Loucy (cell line): ENCODE measurements at regions not wholly inside any gene's neighbourhood (a gene's known extent, or its start where the extent isn't known, plus 50 kb on each side); places are given as distances from the start of the nearest gene placed in this dataset.

Experiments used
- H2AFZ ChIP-seq: fragments of 200-600 bp; sonication (generic); 2 replicates; pipeline ENCODE4 v1.6.0; 2016; ENCODE audit warnings: antibody characterized with exemption, mild to moderate bottlenecking, low read length, moderate library complexity
- H3F3A ChIP-seq: fragments of 200-600 bp; 2 replicates; pipeline ENCODE4 v1.6.0; 2016; ENCODE audit warnings: antibody characterized with exemption, low read depth, mild to moderate bottlenecking
- H3K27me3 ChIP-seq: fragments of 200-600 bp; sonication (generic); 2 replicates; pipeline ENCODE4 v1.6.1; 2014; ENCODE audit warnings: low read length, mild to moderate bottlenecking; ENCODE audit not compliant: insufficient read depth, poor library complexity, severe bottlenecking
- H3K36me3 ChIP-seq: fragments of 200-600 bp; sonication (generic); 2 replicates; pipeline ENCODE4 v1.6.1; 2016; ENCODE audit warnings: low read length; ENCODE audit not compliant: insufficient read depth
- H3K4me1 ChIP-seq: fragments of 200-600 bp; sonication (generic); 2 replicates; pipeline ENCODE4 v1.5.1; 2014; ENCODE audit warnings: low read length, mild to moderate bottlenecking; ENCODE audit not compliant: insufficient read depth, poor library complexity, severe bottlenecking
- H3K4me2 ChIP-seq: fragments of 200-600 bp; sonication (generic); 2 replicates; pipeline ENCODE4 v1.6.0; 2014; ENCODE audit warnings: antibody characterized with exemption, low read length, low read depth, mild to moderate bottlenecking; ENCODE audit not compliant: poor library complexity, severe bottlenecking
- H3K4me3 ChIP-seq: fragments of 200-600 bp; sonication (generic); 2 replicates; pipeline ENCODE4 v1.5.1; 2014; ENCODE audit warnings: low read length, mild to moderate bottlenecking, mixed read lengths; ENCODE audit not compliant: poor library complexity, severe bottlenecking
- H3K79me2 ChIP-seq: fragments of 200-600 bp; sonication (generic); 2 replicates; pipeline ENCODE4 v1.6.1; 2014; ENCODE audit warnings: low read length; ENCODE audit not compliant: insufficient read depth
- H3K9ac ChIP-seq: fragments of 200-600 bp; sonication (generic); 2 replicates; pipeline ENCODE4 v1.6.0; 2014; ENCODE audit warnings: mild to moderate bottlenecking, low read depth, low read length, moderate library complexity; ENCODE audit not compliant: poor library complexity, severe bottlenecking
- H3K9me2 ChIP-seq: fragments of 200-600 bp; sonication (generic); replicated peaks from 2 replicates; pipeline ENCODE4 v1.6.1; 2016; ENCODE audit warnings: low read depth, low read length, mixed read lengths
- H3K9me3 ChIP-seq: fragments of 200-600 bp; sonication (generic); 2 replicates; pipeline ENCODE4 v1.6.1; 2014; ENCODE audit warnings: mild to moderate bottlenecking, antibody characterized with exemption, low read length, low read depth; ENCODE audit not compliant: insufficient read depth
- H4K20me1 ChIP-seq: fragments of 200-600 bp; sonication (generic); 2 replicates; pipeline ENCODE4 v1.6.0; 2014; ENCODE audit warnings: antibody characterized with exemption, low read length, mild to moderate bottlenecking; ENCODE audit not compliant: insufficient read depth, poor library complexity, severe bottlenecking
- CTCF ChIP-seq: fragments of 200-600 bp; sonication (generic); conservative IDR thresholded peaks from 2 replicates; pipeline ENCODE4 v1.5.1; 2014; ENCODE audit warnings: mild to moderate bottlenecking, antibody characterized with exemption, low read length
- EZH2phosphoT487 ChIP-seq: fragments of 200-600 bp; IDR thresholded peaks from 2 replicates; pipeline ENCODE4 v1.6.1; 2018; ENCODE audit warnings: antibody characterized with exemption, mild to moderate bottlenecking, moderate library complexity, borderline replicate concordance

DNA sequence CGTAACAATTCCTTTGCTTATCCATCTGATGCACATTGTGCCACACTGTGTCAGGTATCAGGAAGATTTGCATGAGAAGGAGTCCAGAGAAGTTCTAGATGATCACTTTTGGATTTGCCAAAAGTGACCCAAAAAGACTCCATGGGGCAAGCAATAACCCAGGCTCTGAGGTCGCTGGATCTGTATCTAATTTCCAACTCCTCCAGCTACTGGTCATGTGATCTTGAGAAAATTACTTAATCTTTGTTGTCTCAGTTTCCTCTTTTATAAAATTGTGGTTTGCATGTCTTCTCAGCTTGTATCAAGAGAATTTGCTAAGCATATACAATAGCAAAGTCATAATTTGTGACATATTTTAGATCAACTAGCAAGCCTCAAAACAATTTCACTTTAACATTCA lies 61.3 kb upstream of the ITGA4 start:
- no peak overlapping the region for H2AFZ ChIP-seq
- H3K36me3 ChIP-seq: no peaks in the 10 kb centered on the region
- peaks cover 67% of the 10 kb centered on the region for H3K4me1 ChIP-seq
- peak overlapping the region; percentile 58 for H3K4me2 ChIP-seq
- H4K20me1 ChIP-seq: no peaks in the 10 kb centered on the region
- no peaks in the 10 kb centered on the region for H3K9me2 ChIP-seq
- no peaks in the 10 kb centered on the region for H3K9me3 ChIP-seq
- TF ChIP-seq CTCF: no peak
- no peak for TF ChIP-seq EZH2phosphoT487
- peak overlapping the region; percentile 63 for H3K4me3 ChIP-seq
- peaks cover 5% of the 10 kb centered on the region; the same call in 1 of the 2 replicates for H3F3A ChIP-seq
- H3K9ac ChIP-seq: peak overlapping the region; percentile 53
- no peaks in the 10 kb centered on the region for H3K27me3 ChIP-seq
- H3K79me2 ChIP-seq: no peaks in the 10 kb centered on the region

GRCh38 chr2:181396256-181397123 lies 60.7 kb upstream of the ITGA4 start:
- Histone ChIP-seq H3K27me3 (no peaks in the 10 kb centered on the region), H4K20me1 (no peaks in the 10 kb centered on the region), H3K4me1 (peaks cover 67% of the 10 kb centered on the region), H3K9ac (peak overlapping the region; percentile 53), H3K36me3 (no peaks in the 10 kb centered on the region), H3K4me3 (peak overlapping the region; percentile 63), H3F3A (peaks cover 5% of the 10 kb centered on the region; the same call in 1 of the 2 replicates), H3K9me2 (no peaks in the 10 kb centered on the region), H3K9me3 (no peaks in the 10 kb centered on the region), H3K4me2 (peak overlapping the region; percentile 58), H2AFZ (no peak overlapping the region), H3K79me2 (no peaks in the 10 kb centered on the region)
- no peak for TF ChIP-seq CTCF
- TF ChIP-seq EZH2phosphoT487: no peak

- TF ChIP-seq EZH2phosphoT487: no peak
- no peak for TF ChIP-seq CTCF
- Histone ChIP-seq H3K27me3 (no peaks in the 10 kb centered on the region), H3K9me3 (no peaks in the 10 kb centered on the region), H3K4me2 (peak overlapping the region; percentile 58), H3K36me3 (no peaks in the 10 kb centered on the region), H3K9me2 (no peaks in the 10 kb centered on the region), H3K4me3 (no peak overlapping the region), H3F3A (peaks cover 5% of the 10 kb centered on the region; the same call in 1 of the 2 replicates), H4K20me1 (no peaks in the 10 kb centered on the region), H3K9ac (no peak overlapping the region), H2AFZ (no peak overlapping the region), H3K79me2 (no peaks in the 10 kb centered on the region), H3K4me1 (peaks cover 67% of the 10 kb centered on the region)
Measured at GRCh38 chr2:181397331-181397730, 59.9 kb upstream of the ITGA4 start.
